IPS DF 19.7 (cell line): ENCODE measurements at regions not wholly inside any gene's neighbourhood (a gene's known extent, or its start where the extent isn't known, plus 50 kb on each side); places are given as distances from the start of the nearest gene placed in this dataset.
"Not testable (repeated sequence)": the region's sequence is repeated elsewhere in the genome, so short reads cannot be mapped to it uniquely, and the experiment has no call there.

Experiments used
- DNase-seq: peaks from one replicate; pipeline ENCODE4 v3.0.0-alpha.2; 2013; ENCODE audit warnings: low read depth, low spot score

DNA sequence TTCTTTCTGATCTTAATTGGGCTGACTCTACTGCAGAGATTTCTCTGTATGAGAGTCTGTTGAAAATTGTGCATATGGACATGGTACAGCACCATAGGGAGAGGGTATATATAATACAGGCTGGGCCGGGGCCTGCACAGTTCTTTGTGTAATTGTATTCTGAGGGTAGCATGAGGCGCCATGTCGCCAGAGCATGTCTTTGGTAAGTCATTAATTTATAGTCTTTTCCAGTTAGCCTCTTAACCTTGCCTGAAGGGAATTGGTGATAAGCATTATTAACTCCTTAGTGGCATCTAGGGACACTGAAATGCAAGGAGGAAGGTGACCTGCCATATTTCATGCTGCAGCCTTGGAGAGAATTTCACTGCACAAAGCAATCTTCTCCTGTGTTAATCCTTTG is 569.9 kb downstream of the TMTC2 start:
- no peak for DNase-seq

DNA sequence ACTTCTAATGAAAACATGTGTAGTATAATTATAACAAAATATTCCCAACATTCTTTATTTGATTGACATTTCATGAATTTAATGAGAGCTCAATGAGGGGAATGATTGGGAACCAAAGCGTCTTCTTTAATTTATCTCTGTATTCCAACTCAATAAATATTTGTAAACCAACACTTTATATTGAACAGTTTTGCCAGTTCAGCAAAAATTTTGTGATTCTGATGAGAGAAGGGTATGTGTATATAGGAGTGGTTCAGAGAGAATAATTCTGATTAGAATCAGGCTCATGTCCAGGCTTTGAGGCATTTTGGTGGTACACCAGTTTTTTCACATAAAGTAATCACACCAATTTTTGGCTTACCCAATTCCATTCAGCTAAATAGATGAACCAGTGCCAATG is 564.2 kb downstream of the TMTC2 start:
- no peak for DNase-seq

DNA sequence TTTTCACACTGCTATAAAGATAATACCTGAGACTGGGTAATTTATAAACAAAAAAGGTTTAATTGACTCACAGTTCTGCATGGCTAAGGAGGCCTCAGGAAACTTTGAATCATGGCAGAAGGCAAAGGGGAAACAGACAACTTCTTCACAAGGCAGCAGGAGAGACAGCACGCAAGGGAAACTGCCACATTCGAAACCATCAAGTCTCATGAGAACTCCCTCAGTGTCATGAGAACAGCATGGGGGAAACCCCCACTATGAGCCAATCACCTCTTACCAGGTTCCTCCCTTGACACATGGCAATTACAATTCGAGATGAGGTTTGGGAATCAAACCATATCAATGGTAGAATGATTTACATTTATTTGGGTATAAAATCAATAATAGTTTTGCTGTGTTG is 558.5 kb downstream of the TMTC2 start:
- no peak for DNase-seq

- no peak for DNase-seq
Observed at GRCh38 chr12:83244001-83244400, 557.3 kb downstream of the TMTC2 start.

GRCh38 chr12:83233987-83234386 is 547.3 kb downstream of the TMTC2 start:
- DNase-seq, result not testable (repeated sequence)

- DNase-seq, result not testable (repeated sequence)
Observed at GRCh38 chr12:83226960-83227359, 540.3 kb downstream of the TMTC2 start.

GRCh38 chr12:83225806-83226205 is 539.1 kb downstream of the TMTC2 start:
- DNase-seq, result no peak

DNA sequence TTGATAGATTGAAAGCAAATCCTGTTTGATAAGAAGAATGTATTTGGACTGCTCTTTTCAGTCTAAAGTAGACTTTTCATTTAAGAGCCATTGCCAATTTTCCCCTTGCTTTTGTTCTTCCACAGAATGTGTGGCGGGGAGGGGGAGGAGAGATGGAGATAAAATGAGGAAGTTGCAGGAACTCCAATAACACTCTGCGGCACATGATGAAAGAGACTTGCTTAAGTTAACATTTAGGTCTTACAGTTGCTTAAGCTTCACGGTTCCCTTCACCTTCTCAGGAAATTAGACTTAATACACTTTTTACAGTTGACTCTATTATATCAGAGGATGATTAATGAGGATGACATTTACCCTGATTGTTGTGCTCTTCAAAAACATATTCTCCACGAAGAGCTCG is 537.3 kb downstream of the TMTC2 start:
- DNase-seq, result no peak

DNA sequence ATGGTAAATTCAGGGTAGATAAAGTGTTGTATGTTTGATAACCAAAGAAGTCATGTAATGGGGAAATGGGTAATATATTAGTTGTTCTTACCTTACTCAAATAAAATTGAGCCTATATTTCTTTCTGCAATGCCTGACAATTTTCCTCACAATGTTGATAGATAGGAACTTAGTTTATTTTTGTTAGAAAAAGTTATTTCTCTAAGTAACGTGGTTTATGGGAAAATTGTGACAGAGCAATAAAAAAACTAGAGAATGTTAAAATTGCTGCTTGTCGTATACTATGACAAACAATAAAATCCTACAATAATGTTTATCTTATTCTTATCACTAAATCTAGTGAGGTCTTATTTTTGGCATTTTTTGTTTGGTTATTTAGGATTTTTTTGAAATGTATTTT is 534.1 kb downstream of the TMTC2 start:
- DNase-seq, result no peak

DNA sequence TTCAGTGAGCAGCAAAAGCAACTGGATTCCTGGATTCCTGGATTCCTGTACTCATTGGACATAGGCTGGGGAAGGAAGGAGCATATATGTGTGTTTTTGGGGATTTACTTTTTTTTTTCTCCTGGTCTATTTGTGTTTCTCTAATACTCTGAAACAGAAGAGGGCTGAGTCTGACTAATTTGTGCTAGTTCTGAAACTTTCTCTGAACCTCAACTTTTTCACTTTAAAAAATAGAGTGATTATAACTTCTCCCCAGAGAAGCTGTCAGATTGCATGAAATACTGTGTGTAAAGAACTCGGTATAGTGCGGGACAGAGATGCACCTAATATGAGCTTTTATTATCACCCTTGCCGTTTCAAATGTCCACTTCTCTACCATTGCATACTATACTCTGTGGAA is 529.5 kb downstream of the TMTC2 start:
- no peak for DNase-seq

DNA sequence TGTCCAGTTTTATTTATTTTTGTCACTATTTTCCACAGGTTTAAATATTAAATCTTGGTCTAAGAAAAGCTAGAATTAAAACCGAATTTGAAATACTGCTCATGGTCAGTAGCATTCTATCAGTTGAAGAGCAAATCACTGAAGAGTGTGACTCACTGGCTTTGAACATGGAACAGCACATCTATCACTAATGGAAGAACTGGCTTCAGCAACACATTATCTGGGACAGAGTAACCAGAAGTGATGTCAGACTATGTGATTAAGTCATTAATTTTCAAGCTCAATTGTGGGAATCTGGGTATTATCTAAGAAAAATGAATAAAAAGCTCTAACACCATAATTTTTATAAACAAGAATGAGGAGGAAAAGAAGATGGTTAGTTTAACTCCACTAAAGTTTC is 527.5 kb downstream of the TMTC2 start:
- no peak for DNase-seq

DNA sequence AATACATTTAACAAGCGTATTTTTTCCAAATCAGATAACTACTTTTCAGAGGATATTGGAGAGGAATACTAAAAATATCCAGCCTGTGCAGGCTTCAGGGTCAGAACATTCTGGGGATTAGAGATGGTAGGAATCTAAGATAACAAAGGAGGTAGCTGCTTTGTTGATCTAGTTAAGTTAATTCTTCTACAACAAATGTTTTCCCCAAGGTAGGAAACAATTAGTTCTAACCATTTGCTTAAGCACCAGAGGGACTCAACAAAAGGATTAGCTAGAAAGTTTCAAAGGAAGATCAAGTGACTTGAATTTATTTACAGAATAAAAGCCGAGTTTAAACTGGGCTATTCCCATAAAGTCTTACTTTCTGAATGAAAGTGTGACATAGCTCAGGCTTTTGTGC is 524.2 kb downstream of the TMTC2 start:
- DNase-seq, result no peak

DNA sequence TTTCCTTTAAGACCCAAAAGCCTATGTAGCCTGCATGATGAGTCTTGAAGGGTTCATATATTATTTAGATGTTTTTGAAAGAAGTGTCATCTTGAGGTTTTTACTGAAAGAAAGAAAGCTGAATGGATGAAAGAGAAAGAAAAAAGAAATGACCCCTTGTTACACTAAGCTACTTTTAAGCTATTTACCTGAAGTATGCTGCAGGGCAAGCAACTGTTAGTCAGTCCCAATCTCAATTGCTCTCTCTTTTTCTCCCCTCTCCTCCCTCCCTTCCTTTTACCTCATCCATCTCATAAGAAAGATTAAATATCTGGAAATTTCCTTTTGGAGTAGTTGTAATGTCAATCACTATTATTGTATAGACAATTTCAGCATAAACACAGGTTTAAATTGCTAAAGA is 512.4 kb downstream of the TMTC2 start:
- DNase-seq, result no peak

- no peak for DNase-seq
Observed at GRCh38 chr12:83198291-83199015, 511.7 kb downstream of the TMTC2 start.

- peak; percentile 23 for DNase-seq
Observed at GRCh38 chr12:83197483-83197914, 510.8 kb downstream of the TMTC2 start.

DNA sequence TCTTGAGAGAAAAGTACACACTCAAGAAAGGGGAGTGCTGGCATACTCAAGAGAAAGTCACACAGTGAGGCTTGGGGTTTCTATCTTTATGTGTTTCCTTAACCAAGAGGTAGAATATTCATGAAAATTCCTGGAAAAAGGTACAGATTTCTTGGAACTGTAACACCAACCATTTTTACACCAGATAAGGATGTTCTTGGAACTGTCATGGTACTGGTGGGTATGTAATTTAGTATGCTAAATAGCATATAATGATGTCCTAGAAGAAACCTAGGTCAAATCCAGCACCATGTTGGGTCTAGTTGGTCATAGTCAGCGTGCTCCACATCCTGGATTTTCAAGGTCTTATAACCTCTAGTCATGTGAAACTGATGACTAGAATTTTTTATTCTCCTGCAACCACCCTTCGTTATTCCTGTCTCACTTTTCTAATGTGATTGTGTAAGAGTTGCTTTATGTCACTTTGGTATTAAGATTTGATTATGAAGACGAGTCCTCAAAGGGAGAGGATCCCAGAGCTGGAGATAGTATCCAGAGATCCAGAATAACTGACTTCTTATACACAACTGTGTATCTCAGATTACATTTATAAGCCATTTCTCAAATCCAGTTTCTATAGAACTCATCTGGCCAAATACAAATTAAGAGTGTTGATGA is 510.1 kb downstream of the TMTC2 start:
- no peak for DNase-seq

DNA sequence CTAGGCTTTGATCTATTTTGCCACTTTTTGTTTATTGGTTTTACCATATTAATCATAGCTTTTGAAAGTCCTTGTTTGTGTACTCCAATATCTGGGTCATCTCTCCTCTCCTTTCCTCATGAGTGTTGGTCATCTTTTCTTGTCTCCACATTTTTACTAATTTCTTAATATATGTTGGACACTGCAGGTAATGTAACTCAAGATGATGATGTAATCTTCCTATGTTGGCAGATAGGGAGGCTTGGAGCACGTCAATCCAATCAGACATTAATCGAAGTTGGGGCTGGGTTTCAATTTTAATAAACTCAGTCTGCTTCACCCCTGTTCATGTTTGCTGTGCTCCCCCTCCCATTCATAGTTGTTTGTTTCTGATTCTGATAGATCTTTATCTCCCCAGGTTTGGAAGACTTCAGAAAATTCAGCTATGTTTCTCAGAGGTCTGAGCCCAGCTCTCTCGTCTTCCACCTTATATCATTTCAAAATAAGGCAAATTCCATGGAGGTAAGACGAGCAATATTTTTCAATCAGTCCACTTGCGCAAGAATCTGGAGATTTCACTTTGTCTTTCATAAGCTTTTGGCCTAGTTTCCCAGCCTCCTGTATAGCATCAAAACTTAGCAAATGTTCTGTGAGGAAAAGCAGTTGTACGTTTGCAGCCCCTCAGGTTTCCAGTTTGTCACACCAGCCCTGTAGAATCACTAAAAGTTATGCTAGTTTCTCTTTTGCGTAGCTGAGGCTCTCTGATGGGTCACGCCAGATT is 504.1 kb downstream of the TMTC2 start:
- DNase-seq, result no peak

DNA sequence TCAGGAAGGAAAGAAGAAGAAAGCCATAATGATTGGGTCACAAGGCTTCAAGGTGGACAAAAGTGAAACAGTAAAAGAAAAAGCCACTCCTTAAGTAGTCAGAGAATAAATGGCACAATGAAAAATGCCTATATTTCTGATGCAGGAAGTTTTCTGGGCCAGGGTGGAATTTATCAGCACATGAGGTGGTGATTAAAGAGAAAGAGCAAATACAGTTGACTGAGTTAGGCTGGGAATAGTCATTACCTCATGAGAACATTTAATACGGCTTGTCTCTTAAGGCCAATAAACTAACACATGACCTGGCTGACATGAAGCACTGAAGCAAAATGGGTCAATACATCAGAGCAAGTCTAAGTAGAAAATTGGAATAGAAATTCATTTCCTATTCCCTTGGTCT is 499.7 kb downstream of the TMTC2 start:
- no peak for DNase-seq

- no peak for DNase-seq
Observed at GRCh38 chr12:83185241-83185640, 498.5 kb downstream of the TMTC2 start.
